GM21723 (cell line): ENCODE measurements at regions not wholly inside any gene's neighbourhood (a gene's known extent, or its start where the extent isn't known, plus 50 kb on each side); places are given as distances from the start of the nearest gene placed in this dataset.
A peak's percentile ranks its signal among the peaks of the same experiment; 100 is the strongest.

ENCODE experiments used
- ATAC-seq: cut with Tn5 transposase; IDR thresholded peaks from one replicate; pipeline ENCODE4 v1.9.1; 2021; ENCODE audit warnings: mild to moderate bottlenecking, moderate library complexity; ENCODE audit not compliant: unreplicated experiment

GRCh38 chr2:18903750-18904149, 314.4 kb upstream of the NT5C1B start:
- peak; percentile 97 for ATAC-seq

- no peak for ATAC-seq
Measured at GRCh38 chr2:18901242-18901641, 311.9 kb upstream of the NT5C1B start.

- ATAC-seq, result no peak
Measured at GRCh38 chr2:18900691-18901141, 311.3 kb upstream of the NT5C1B start.

- no peak for ATAC-seq
Measured at GRCh38 chr2:18899725-18900124, 310.4 kb upstream of the NT5C1B start.

- ATAC-seq, result no peak
Measured at GRCh38 chr2:18898271-18898670, 308.9 kb upstream of the NT5C1B start.

- no peak for ATAC-seq
Measured at GRCh38 chr2:18896125-18896764, 306.9 kb upstream of the NT5C1B start.

- no peak for ATAC-seq
Measured at GRCh38 chr2:18891600-18892345, 302.4 kb upstream of the NT5C1B start.

GRCh38 chr2:18889565-18890332, 300.4 kb upstream of the NT5C1B start:
- ATAC-seq, result no peak

GRCh38 chr2:18885457-18885856, 296.1 kb upstream of the NT5C1B start:
- ATAC-seq, result no peak

- ATAC-seq, result no peak
Measured at GRCh38 chr2:18883616-18884456, 294.5 kb upstream of the NT5C1B start.

- ATAC-seq, result no peak
Measured at GRCh38 chr2:18871430-18871829, 282.1 kb upstream of the NT5C1B start.

GRCh38 chr2:18870307-18870706, 280.9 kb upstream of the NT5C1B start:
- no peak for ATAC-seq

- ATAC-seq, result no peak
Measured at GRCh38 chr2:18861951-18862350, 272.6 kb upstream of the NT5C1B start.

- no peak for ATAC-seq
Measured at GRCh38 chr2:18860179-18860578, 270.8 kb upstream of the NT5C1B start.

GRCh38 chr2:18856765-18857164, 267.4 kb upstream of the NT5C1B start:
- no peak for ATAC-seq

GRCh38 chr2:18855027-18855426, 265.7 kb upstream of the NT5C1B start:
- ATAC-seq, result peak; percentile 29

GRCh38 chr2:18849841-18850578, 260.6 kb upstream of the NT5C1B start:
- peak; percentile 96 for ATAC-seq

GRCh38 chr2:18848646-18849045, 259.3 kb upstream of the NT5C1B start:
- ATAC-seq, result no peak

GRCh38 chr2:18845854-18846445, 256.6 kb upstream of the NT5C1B start:
- ATAC-seq, result no peak

- ATAC-seq, result no peak
Measured at GRCh38 chr2:18842836-18843235, 253.5 kb upstream of the NT5C1B start.
